ENCODE measurements at regions not wholly inside any gene's neighbourhood (a gene's known extent, or its start where the extent isn't known, plus 50 kb on each side); places are given as distances from the start of the nearest gene placed in this dataset.

- FAIRE-seq, result no peak
- TF ChIP-seq POLR2A (IDR thresholded peaks at IDR 0.05; ENCODE audit: low read depth, low read length), result no peak
- no peak for TF ChIP-seq POU2F2 (IDR thresholded peaks at IDR 0.05; ENCODE audit: low read depth, low read length)
- TF ChIP-seq TAF1 (IDR thresholded peaks at IDR 0.05; ENCODE audit: low read depth, low read length), result no peak
- TF ChIP-seq POLR2AphosphoS5 (IDR thresholded peaks at IDR 0.05; ENCODE audit: low read depth, low read length), result no peak
- TF ChIP-seq SPI1 (IDR thresholded peaks at IDR 0.05; ENCODE audit: low read depth, low read length), result no peak
- TF ChIP-seq PAX5 (IDR thresholded peaks at IDR 0.05; ENCODE audit: insufficient read depth, low read length, severe bottlenecking), result no peak
Measured at GRCh38 chr3:144930431-144930830, 958.8 kb downstream of the DIPK2A start.

GRCh38 chr3:144931590-144931989 lies 960.0 kb downstream of the DIPK2A start:
- no peak for FAIRE-seq

More at GRCh38 chr3:144930431-144930830, 958.8 kb downstream of the DIPK2A start:
- DNase-seq (ENCODE audit: insufficient read length, low spot score), result no peak

GRCh38 chr3:144942093-144942837 lies 970.6 kb downstream of the DIPK2A start:
- no peak for DNase-seq (ENCODE audit: insufficient read length, low spot score)
- no peak for TF ChIP-seq POLR2A (IDR thresholded peaks at IDR 0.05; ENCODE audit: low read depth, low read length)
- TF ChIP-seq TAF1 (IDR thresholded peaks at IDR 0.05; ENCODE audit: low read depth, low read length), result no peak
- no peak for TF ChIP-seq SPI1 (IDR thresholded peaks at IDR 0.05; ENCODE audit: low read depth, low read length)
- no peak for FAIRE-seq

More at GRCh38 chr3:144931590-144931989, 960.0 kb downstream of the DIPK2A start:
- no peak for DNase-seq (ENCODE audit: insufficient read length, low spot score)
- no peak for TF ChIP-seq POU2F2 (IDR thresholded peaks at IDR 0.05; ENCODE audit: low read depth, low read length)
- no peak for TF ChIP-seq PAX5 (IDR thresholded peaks at IDR 0.05; ENCODE audit: insufficient read depth, low read length, severe bottlenecking)

- no peak for DNase-seq (ENCODE audit: insufficient read length, low spot score)
- TF ChIP-seq PAX5 (IDR thresholded peaks at IDR 0.05; ENCODE audit: insufficient read depth, low read length, severe bottlenecking) (no peak), SPI1 (IDR thresholded peaks at IDR 0.05; ENCODE audit: low read depth, low read length) (no peak), POLR2A (IDR thresholded peaks at IDR 0.05; ENCODE audit: low read depth, low read length) (no peak), POU2F2 (IDR thresholded peaks at IDR 0.05; ENCODE audit: low read depth, low read length) (no peak), POLR2AphosphoS5 (IDR thresholded peaks at IDR 0.05; ENCODE audit: low read depth, low read length) (no peak), TAF1 (IDR thresholded peaks at IDR 0.05; ENCODE audit: low read depth, low read length) (no peak)
- no peak for FAIRE-seq
Measured at GRCh38 chr3:144942838-144943197, 971.2 kb downstream of the DIPK2A start.

- DNase-seq (ENCODE audit: insufficient read length, low spot score) (no peak), FAIRE-seq (no peak)
- TF ChIP-seq POLR2AphosphoS5 (IDR thresholded peaks at IDR 0.05; ENCODE audit: low read depth, low read length) (no peak), SPI1 (IDR thresholded peaks at IDR 0.05; ENCODE audit: low read depth, low read length) (no peak), POLR2A (IDR thresholded peaks at IDR 0.05; ENCODE audit: low read depth, low read length) (no peak), TAF1 (IDR thresholded peaks at IDR 0.05; ENCODE audit: low read depth, low read length) (no peak), PAX5 (IDR thresholded peaks at IDR 0.05; ENCODE audit: insufficient read depth, low read length, severe bottlenecking) (no peak), POU2F2 (IDR thresholded peaks at IDR 0.05; ENCODE audit: low read depth, low read length) (no peak)
Measured at GRCh38 chr3:144947895-144948294, 976.3 kb downstream of the DIPK2A start.

GRCh38 chr3:144948711-144949110 lies 977.1 kb downstream of the DIPK2A start:
- FAIRE-seq (no peak), DNase-seq (ENCODE audit: insufficient read length, low spot score) (no peak)
- TF ChIP-seq PAX5 (IDR thresholded peaks at IDR 0.05; ENCODE audit: insufficient read depth, low read length, severe bottlenecking) (no peak), SPI1 (IDR thresholded peaks at IDR 0.05; ENCODE audit: low read depth, low read length) (no peak), POLR2AphosphoS5 (IDR thresholded peaks at IDR 0.05; ENCODE audit: low read depth, low read length) (no peak), POU2F2 (IDR thresholded peaks at IDR 0.05; ENCODE audit: low read depth, low read length) (no peak), TAF1 (IDR thresholded peaks at IDR 0.05; ENCODE audit: low read depth, low read length) (no peak), POLR2A (IDR thresholded peaks at IDR 0.05; ENCODE audit: low read depth, low read length) (no peak)

- no peak for DNase-seq (ENCODE audit: insufficient read length, low spot score)
- FAIRE-seq, result no peak
- TF ChIP-seq POU2F2 (IDR thresholded peaks at IDR 0.05; ENCODE audit: low read depth, low read length), result no peak
- TF ChIP-seq POLR2AphosphoS5 (IDR thresholded peaks at IDR 0.05; ENCODE audit: low read depth, low read length), result no peak
Measured at GRCh38 chr3:144953959-144954358, 982.3 kb downstream of the DIPK2A start.

GRCh38 chr3:144957398-144958101 lies 985.9 kb downstream of the DIPK2A start:
- TF ChIP-seq PAX5 (IDR thresholded peaks at IDR 0.05; ENCODE audit: insufficient read depth, low read length, severe bottlenecking), result no peak
- no peak for TF ChIP-seq POLR2A (IDR thresholded peaks at IDR 0.05; ENCODE audit: low read depth, low read length)
- no peak for TF ChIP-seq POU2F2 (IDR thresholded peaks at IDR 0.05; ENCODE audit: low read depth, low read length)
- no peak for TF ChIP-seq TAF1 (IDR thresholded peaks at IDR 0.05; ENCODE audit: low read depth, low read length)
- no peak for TF ChIP-seq SPI1 (IDR thresholded peaks at IDR 0.05; ENCODE audit: low read depth, low read length)
- no peak for TF ChIP-seq POLR2AphosphoS5 (IDR thresholded peaks at IDR 0.05; ENCODE audit: low read depth, low read length)
- no peak for DNase-seq (ENCODE audit: insufficient read length, low spot score)
- FAIRE-seq, result no peak

GRCh38 chr3:144963810-144964209 lies 992.2 kb downstream of the DIPK2A start:
- FAIRE-seq (no peak), DNase-seq (ENCODE audit: insufficient read length, low spot score) (no peak)
- TF ChIP-seq POLR2A (IDR thresholded peaks at IDR 0.05; ENCODE audit: low read depth, low read length), result no peak
- TF ChIP-seq TAF1 (IDR thresholded peaks at IDR 0.05; ENCODE audit: low read depth, low read length), result no peak

GRCh38 chr3:144966560-144966959 lies 994.9 kb downstream of the DIPK2A start:
- TF ChIP-seq POLR2AphosphoS5 (IDR thresholded peaks at IDR 0.05; ENCODE audit: low read depth, low read length), result no peak
- TF ChIP-seq SPI1 (IDR thresholded peaks at IDR 0.05; ENCODE audit: low read depth, low read length), result no peak
- no peak for TF ChIP-seq TAF1 (IDR thresholded peaks at IDR 0.05; ENCODE audit: low read depth, low read length)
- no peak for TF ChIP-seq POLR2A (IDR thresholded peaks at IDR 0.05; ENCODE audit: low read depth, low read length)
- TF ChIP-seq PAX5 (IDR thresholded peaks at IDR 0.05; ENCODE audit: insufficient read depth, low read length, severe bottlenecking), result no peak
- no peak for TF ChIP-seq POU2F2 (IDR thresholded peaks at IDR 0.05; ENCODE audit: low read depth, low read length)
- no peak for FAIRE-seq
- no peak for DNase-seq (ENCODE audit: insufficient read length, low spot score)

Data from GM12891 (cell line).